Posterior vena cava (tissue), 2 donors: ENCODE measurements at regions not wholly inside any gene's neighbourhood (a gene's known extent, or its start where the extent isn't known, plus 50 kb on each side); places are given as distances from the start of the nearest gene placed in this dataset.
"Not testable (repeated sequence)": the region's sequence is repeated elsewhere in the genome, so short reads cannot be mapped to it uniquely, and the experiment has no call there.

Experiments
- DNase-seq: peaks from one replicate; pipeline ENCODE4 v3.0.0-alpha.2; 2020; ENCODE audit warnings: low spot score
- intact Hi-C, 2 donors: fragments of 100-400 bp; cut with DNase I; formaldehyde crosslinking; loops; one replicate each; pipeline versions ENCODE4 v1.14.1 to v1.14.2; 2022 to 2023
- donor health status: DM: yes; HTN: yes; CAD: no.
- donor health status: DM: yes; HTN: yes; CAD: no.

DNA sequence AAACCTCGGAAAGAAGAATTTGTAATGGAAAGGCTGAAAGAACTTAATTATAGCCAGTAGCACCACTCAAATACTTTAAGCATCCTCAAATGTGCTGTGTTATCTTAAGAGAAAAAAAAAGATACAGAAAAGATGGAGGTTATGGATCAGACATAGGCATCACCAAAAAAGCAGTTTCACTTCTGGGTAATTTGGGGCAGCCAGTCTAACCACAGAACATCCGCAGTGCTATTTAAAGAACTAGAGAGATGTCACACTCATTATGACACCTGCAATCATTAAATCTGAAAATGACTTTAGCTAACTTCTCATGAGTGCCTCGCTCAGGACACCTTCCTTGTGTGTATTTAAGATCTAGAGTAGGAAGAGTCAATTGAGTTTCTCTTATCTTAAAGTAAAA, 211.8 kb downstream of the RBM26 start:
- no peak for DNase-seq
- intact Hi-C loops, result no loop called here

DNA sequence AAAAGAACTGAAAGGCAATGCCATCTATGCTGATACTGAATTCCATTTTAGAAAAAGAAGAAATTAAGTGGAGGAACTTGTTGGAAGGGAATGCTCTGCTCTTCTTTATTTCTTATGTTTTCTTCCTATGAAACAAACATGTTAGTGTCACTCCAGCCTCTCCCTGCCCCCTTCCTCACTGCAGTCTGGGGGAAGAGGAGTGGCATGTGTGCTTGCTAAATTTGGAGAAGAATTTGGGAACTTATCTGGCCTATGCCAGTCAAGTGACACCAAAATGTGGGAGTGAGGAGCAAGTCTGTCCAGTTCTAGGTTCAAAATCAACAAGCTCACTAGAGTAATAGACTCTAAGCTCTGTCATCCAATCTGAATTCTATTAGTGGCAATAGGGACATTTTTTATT, 214.6 kb downstream of the RBM26 start:
- intact Hi-C loops, result no loop called here
- DNase-seq, result no peak

DNA sequence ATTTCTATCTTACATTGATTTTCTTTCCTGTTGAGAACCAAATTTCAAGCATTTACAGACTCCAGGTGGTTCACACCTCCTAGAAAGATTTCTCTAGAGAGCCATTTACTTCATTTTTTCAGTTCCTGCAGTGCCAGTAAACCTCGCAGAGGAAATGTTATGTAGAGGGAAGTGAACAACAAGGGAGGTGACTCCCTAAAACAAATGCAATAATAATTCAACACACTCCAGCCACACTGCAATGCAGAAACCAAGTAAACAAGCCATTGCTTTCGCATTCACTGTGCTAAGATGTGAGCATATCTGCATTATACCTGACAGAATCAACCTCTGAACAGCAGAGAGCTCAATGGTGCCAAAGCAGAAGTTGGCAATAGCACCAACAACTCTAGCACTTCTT, 215.1 kb downstream of the RBM26 start:
- intact Hi-C loops, result no loop called here
- no peak for DNase-seq

DNA sequence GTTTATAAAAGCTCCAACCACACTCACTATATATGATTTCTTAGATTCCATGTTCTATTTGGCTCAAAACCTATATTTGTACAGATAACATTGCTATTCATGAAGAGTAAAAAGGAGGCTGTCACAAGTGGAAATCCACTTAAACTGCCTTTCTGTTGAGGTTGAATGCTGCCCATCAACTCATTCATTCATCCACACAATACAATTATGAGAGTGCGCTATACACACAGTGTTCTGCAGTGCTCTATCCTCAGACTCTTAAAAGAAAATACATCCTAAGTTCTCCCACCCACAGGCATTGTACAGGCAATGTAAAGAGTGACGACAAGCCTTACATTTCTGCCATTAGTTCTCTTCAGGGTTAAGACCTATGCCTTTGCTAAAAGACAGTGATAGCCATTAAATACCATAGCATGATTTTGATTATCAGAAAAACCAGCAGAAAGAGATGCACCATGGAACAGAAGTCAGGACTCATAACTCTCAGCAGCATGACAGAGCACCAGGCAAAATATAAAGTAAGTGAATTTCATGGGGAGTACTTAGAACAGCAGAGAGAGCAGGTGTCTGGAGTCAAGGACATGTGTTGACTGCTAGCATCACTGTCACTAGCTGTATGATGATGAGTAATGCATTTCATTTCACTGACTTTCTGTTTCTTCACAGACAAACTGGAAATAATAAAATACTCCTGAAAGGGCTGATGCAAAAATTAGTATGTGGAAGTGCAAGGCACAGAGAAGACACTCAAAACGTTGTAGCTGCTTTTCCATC, 218.0 kb downstream of the RBM26 start:
- intact Hi-C loops, result no loop called here
- no peak for DNase-seq

DNA sequence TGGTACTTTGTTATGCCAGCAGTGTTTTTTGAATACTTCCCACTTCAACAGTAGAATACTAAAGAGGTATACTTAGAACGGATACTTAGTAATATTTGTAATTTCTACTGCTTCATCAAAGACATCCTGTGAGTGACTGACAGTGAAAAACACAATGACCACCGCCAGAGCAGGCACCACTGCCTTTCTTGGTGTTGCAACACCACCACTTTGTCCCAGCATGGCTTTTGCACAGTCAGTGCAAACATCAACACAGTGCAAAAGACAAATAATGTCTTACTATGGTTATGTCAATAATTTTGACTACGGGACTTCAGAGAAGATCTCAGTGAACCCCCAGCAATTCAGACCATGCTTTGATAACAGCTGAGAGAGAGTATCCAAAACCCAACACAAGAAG, 220.5 kb downstream of the RBM26 start:
- no peak for DNase-seq
- intact Hi-C loops, result no loop called here

DNA sequence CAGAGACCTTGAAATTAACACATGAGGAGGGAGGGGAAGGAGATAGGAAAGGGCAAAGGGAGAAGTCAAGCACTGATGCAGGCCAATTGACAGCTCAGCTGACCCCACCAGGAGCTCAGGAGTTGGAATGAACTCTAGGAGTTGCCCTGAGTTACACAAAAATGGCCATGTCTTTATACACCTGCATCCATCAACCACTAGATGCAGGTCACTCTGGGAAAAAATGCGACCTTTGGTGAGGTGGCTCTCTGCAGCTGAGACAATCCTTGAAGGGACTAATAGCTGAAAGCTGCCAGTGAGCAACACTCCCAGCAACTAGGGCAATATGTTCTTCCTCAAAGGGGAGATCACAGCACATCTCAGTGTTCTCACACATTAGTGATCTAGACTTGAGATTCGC, 222.8 kb downstream of the RBM26 start:
- intact Hi-C loops, result no loop called here

DNA sequence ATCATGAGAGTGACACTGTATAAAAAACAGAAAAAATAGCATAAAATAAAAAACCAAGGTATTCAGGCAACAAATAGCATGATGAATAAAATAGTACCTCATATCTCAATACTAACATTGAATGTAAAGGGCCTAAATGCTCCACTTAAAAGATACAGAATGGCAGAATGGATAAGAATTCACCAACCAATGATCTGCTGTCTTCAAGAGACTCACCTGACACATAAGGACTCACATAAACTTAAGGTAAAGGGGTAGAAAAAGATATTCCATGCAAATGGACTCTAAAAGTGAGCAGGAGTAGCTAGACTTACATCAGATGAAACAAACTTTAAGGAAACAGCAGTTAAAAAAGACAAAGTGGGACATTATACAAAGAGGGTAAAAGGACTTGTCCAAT, 232.4 kb downstream of the RBM26 start:
- intact Hi-C loops, result not testable (repeated sequence)

More for the DNA sequence above, 222.8 kb downstream of the RBM26 start:
- DNase-seq, result no peak

DNA sequence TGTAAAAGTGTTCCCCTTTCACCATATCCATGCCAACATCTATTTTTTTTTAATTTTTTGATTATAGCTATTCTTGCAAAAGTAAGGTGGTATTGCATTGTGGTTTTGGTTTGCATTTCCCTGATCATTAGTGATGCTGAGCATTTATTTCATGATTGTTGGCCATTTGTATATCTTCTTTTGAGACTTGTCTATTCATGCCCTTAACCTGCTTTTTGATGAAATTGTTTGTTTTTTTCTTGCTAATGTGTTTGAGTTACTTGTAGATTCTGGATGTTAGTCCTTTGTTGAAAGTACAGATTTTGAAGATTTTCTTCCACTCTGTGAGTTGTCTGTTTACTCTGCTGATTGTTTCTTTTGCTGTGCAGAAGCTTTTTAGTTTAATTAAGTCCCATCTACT, 233.1 kb downstream of the RBM26 start:
- DNase-seq, intact Hi-C loops: not testable (repeated sequence)

More for the DNA sequence above, 232.4 kb downstream of the RBM26 start:
- DNase-seq, result not testable (repeated sequence)

DNA sequence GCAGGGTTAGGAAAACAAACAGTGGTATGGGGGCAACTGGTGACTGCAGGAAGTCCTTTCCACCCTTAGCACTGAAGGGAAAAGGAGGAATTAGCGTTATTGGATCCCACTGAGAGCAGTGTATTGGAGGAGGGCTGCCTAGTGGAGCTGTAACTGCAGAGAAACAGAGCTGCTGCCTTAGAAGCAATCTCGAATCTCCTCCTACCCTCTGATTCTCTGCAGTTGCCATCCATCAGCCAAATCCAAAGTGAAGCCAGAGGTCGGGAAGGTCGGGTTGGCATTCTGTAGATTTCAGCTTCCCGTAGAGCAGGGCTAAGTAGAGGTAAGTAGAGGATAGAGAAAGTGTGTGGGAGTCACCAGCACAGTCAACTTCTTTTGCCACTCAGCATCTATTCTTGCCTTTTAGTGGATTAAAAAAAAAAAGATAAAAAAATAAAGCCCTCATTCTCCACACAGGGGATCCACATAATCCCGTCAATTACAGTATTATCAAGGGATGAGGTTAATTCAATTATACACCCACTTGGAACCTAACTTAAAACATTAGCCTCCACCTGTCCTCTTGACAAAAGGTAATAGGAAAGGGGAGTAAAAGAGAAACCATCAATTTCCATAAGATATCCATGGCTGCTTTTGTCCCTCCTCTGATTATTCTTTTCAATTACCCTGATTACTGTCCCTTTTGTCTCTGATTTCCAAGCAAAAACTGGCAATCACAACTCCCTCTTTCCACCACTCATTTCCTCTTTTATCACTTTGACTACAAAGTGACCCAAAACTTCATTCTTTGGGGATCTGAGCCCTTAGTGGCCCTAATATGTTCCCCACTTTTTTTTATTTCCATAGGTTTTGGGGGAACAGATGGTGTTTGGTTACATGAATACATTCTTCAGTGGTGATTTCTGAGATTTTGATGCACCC, 234.7 kb downstream of the RBM26 start:
- intact Hi-C loops, result no loop called here
- DNase-seq, result no peak

DNA sequence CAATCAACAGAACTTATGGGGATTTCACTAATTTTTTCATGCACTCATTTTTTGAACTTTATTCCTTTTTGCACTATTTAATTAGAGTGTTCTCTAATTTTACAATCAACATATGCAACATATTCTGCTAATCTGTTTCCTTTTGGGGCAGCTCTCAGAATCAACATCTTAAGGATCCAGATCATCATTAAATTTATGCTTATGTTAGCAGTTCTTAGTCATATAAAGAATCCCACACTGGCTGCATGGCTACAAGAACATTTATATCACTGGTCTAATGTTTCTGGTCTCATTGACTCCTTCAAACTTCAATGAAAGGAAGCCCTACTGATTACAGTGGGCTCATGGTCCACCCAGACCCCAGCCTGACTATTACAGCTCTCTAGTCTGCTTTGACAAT, 245.2 kb downstream of the RBM26 start:
- intact Hi-C loops, result no loop called here
- no peak for DNase-seq

DNA sequence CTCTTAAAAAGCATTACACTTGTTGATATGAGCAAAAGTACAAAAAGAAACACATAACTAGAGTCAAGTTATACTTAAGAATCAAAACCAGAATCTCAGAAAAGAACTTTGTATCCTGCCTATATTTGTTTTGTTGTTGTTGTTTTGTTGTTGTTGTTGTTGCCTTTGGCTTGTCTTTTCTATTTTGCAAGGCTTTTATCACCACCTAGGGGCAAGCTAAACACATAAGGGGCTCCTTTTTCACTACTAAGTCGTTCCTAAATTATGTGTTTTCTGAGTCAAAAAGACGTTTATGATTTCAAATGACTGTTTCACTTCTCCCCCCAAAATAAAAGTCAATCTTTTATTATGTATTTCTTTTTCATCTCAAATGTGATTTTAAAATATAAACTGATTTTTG, 250.2 kb downstream of the RBM26 start:
- intact Hi-C loops, result no loop called here

DNA sequence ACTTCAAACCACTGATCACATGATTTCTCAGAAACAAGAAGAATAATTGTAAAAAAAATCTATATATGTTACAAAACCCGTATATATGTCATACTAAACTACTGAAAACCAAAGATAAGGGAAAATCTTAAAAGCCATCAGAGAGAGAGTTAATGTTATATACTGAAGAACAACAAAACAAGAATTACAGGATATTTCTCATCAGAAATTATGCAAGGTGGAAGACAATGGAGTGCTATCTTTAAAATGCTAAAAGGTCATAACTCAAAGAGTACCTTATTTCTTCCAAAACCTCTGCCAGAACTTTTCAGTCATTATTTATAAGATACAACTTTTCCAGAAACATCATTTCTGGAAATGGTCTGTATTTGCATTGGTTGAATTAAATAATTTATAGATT, 256.8 kb downstream of the RBM26 start:
- intact Hi-C loops, result no loop called here
- DNase-seq, result no peak

More for the DNA sequence above, 250.2 kb downstream of the RBM26 start:
- DNase-seq, result no peak

DNA sequence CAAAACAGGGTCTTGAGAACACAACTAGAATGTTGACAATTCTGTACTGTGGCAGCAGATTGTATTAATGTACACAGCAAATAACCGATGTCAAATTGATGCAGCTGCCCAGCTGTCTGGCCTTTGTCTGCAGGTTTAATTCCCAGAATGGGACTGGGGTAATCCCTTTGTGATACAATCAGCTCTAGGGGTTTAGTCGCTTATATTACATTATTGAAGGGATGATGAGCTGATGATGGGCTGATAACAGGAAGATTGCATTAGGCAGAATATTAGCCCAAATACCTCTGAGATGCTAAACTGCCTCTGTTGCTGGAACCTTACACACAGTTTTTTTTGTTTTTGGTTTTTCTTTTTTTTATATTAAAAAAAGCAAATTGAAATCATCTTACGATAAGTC, 265.0 kb downstream of the RBM26 start:
- intact Hi-C loops, result no loop called here
- DNase-seq, result no peak

DNA sequence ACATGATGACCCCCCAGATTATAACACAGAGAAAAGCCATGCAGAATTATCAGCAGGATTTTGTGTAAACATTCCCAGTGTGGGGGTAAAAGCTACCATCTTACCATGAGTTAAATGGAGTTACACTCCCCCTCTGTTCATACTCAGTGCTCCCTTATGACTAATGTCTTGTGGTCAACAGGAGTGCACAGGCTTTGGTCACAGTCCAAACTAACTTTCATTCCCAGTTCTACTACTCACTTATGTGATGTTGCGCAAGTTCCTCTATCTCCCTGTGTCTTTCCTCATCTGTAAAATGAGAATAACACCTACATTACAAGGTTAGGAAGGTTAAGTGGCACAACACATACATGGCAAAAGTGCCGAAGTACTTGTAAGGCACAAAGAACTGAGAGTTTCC, 277.9 kb downstream of the RBM26 start:
- intact Hi-C loops, result no loop called here

DNA sequence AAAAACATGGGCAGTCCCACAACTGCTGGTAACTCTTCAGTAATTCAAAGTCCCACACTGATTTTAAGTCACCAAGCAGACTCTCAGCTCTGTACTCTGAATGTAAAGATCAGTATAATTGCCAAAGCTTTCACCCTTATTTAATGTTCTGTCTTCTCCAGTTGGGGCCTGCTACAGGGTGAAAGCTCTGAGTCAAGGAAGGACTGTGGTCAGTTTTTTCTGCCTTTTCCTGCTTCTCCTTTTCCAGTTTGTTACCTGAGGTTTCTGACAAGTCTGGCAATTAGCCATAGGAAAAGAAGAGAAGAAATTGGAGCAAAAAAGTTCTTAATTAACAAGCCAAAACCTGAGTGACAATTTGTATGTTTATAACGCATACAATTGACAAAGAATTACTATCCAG, 279.3 kb downstream of the RBM26 start:
- intact Hi-C loops, result no loop called here
- no peak for DNase-seq

More for the DNA sequence above, 277.9 kb downstream of the RBM26 start:
- no peak for DNase-seq

DNA sequence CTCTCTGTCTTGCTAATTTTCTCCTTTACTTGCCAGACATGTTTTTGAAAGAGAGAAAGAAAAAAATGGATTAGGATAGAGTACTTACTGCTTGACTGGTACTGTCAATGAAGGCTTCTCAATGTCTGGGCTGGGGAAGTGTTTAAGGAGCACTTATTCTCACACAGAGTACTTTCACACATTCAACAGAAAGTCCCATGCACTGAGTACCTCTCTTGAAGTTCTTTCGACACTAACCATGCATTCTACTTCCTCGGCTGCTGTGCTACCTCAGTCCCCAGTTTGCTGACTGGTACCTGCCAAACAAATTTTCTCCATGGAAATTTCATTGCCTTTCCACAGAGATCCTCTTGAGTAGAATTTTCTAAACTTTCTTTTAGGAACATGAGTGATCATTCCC, 281.9 kb downstream of the RBM26 start:
- intact Hi-C loops, result no loop called here
- no peak for DNase-seq

DNA sequence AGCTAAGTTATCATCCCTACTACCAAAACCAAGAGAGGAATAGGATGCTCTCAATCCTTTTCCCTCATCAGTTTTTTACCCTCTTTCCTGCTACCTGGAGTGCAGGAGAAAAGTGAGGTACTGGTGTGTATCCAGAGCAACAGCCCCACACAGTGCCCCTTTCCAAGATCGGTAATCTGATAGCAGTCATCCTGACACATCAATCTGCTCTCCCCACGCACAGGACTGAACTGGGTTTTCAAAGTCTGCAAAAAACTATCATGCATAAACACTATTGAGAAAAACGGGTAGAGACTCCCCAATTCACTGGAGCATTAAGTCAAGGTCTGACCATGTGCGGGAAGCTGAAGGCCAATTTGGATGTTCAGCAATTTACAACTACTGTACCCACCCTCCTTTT, 284.8 kb downstream of the RBM26 start:
- intact Hi-C loops, result no loop called here
- DNase-seq, result no peak

DNA sequence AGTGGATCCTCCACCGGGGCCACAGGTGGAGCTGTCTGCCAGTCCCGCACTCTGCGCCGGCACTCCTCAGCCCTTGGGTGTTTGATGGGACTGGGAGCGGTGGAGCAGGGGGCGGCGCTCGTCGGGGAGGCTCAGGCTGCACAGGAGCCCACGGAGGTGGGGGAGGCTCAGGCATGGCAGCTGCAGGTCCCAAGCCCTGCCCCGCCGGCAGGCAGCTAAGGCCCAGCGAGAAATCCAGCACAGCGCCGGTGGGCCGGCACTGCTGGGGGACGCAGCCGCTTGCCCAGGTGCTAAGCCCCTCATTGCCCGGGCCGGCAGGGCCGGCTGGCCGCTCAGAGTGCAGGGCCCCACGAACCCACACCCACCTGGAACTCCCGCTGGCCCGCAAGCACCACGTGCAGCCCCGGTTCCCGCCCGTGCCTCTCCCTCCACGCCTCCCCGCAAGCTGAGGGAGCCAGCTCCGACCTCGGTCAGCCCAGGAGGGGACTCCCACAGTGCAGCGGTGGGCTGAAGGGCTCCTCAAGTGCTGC, 286.4 kb downstream of the RBM26 start:
- DNase-seq, result peak; percentile 73
- intact Hi-C loops, result no loop called here

DNA sequence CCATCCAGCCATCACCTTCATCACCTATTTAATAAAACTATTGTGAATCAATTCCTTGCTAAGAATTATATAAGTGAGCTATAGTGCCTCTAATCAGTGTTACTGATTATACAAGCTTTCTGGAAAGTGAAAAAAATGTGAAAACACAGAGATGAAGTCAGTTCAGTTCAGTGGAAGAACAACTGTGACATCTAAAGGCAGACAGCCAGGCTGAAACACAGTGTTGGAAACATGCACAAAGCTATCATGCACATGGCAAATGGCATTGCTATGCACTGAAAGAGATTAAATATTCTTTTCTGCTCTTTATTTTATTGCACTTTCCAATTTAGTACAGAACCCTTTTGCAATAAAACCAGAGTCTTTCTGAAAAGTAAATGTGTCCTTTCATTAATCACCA, 294.0 kb downstream of the RBM26 start:
- DNase-seq, result no peak
- intact Hi-C loops, result no loop called here

DNA sequence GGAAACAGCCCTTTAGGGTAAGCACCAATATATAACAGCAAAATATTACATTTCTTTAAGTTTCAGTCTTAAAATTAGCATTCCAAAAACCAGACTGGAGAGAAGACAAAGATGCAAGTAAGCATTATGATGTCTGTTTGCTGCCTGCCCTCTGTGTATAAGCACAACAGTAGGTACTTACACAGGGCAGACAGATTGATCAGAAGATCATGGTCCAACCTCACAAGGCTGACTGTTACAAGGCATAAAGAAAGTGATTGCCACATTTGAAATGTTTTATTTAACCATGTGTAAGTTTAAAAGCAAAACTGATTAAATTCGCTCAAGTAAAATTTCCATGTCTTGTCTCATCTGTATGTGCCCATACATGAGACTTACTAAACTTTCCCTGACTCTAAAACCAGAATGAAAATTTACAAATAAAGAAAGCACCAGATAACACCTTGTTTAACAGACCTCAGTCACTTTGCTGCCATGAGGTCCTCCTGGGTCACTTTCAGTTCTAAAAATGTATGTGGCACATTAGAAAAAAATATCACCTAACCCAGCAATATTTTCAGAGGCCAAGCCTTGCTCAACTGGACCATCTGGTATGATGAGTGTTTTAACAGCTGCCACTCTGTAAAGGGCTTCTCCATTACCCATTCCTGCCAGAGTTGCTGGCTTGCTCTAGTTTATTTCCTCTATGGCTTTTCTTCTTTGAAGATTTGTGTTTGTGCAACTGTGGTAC, 297.0 kb downstream of the RBM26 start:
- no peak for DNase-seq
- intact Hi-C loops, result no loop called here
